ENCODE measurements at regions not wholly inside any gene's neighbourhood (a gene's known extent, or its start where the extent isn't known, plus 50 kb on each side); places are given as distances from the start of the nearest gene placed in this dataset.

GRCh38 chr4:41432881-41433280 is 105.1 kb upstream of the LIMCH1 start:
- Histone ChIP-seq H3K27me3 (no peaks in the 10 kb centered on the region), H3K27ac (no peak overlapping the region), H3K36me3 (no peaks in the 10 kb centered on the region), H3K4me3 (no peak overlapping the region), H3K9me3 (no peaks in the 10 kb centered on the region), H3K4me1 (peaks cover 10% of the 10 kb centered on the region)
- no peak for DNase-seq (ENCODE audit: extremely low spot score in 2 of 2)
- TF ChIP-seq POLR2A (IDR thresholded peaks at IDR 0.05) (no peak), CTCF (IDR thresholded peaks at IDR 0.05) (no peak), POLR2AphosphoS5 (IDR thresholded peaks at IDR 0.05; ENCODE audit: insufficient read depth in 1 of 2, low read depth in 1 of 2) (no peak)
- intact Hi-C loops (cut with DNase I) = no loop called here

- Histone ChIP-seq H3K4me3 (no peak overlapping the region), H3K27ac (no peak overlapping the region), H3K9me3 (no peaks in the 10 kb centered on the region), H3K27me3 (no peaks in the 10 kb centered on the region), H3K4me1 (peaks cover 14% of the 10 kb centered on the region), H3K36me3 (no peaks in the 10 kb centered on the region)
- TF ChIP-seq CTCF (IDR thresholded peaks at IDR 0.05) (no peak), POLR2A (IDR thresholded peaks at IDR 0.05) (no peak), POLR2AphosphoS5 (IDR thresholded peaks at IDR 0.05; ENCODE audit: insufficient read depth in 1 of 2, low read depth in 1 of 2) (no peak)
- intact Hi-C loops (cut with DNase I) = no loop called here
- no peak for DNase-seq (ENCODE audit: extremely low spot score in 2 of 2)
Observed at GRCh38 chr4:41433361-41433760, 104.6 kb upstream of the LIMCH1 start.

GRCh38 chr4:41435510-41435909 is 102.4 kb upstream of the LIMCH1 start:
- Histone ChIP-seq H3K27me3 (no peaks in the 10 kb centered on the region), H3K27ac (no peak overlapping the region), H3K4me3 (no peak overlapping the region), H3K4me1 (peaks cover 18% of the 10 kb centered on the region), H3K9me3 (no peaks in the 10 kb centered on the region), H3K36me3 (no peaks in the 10 kb centered on the region)
- intact Hi-C loops (cut with DNase I) = no loop called here
- TF ChIP-seq CTCF (IDR thresholded peaks at IDR 0.05) = no peak
- no peak for TF ChIP-seq POLR2A (IDR thresholded peaks at IDR 0.05)
- TF ChIP-seq POLR2AphosphoS5 (IDR thresholded peaks at IDR 0.05; ENCODE audit: insufficient read depth in 1 of 2, low read depth in 1 of 2) = no peak
- DNase-seq (ENCODE audit: extremely low spot score in 2 of 2) = no peak

- Histone ChIP-seq H3K4me3 (no peak overlapping the region), H3K27ac (no peak overlapping the region), H3K27me3 (no peaks in the 10 kb centered on the region), H3K36me3 (no peaks in the 10 kb centered on the region), H3K4me1 (peaks cover 18% of the 10 kb centered on the region), H3K9me3 (no peaks in the 10 kb centered on the region)
- no peak for TF ChIP-seq CTCF (IDR thresholded peaks at IDR 0.05)
- TF ChIP-seq POLR2AphosphoS5 (IDR thresholded peaks at IDR 0.05; ENCODE audit: insufficient read depth in 1 of 2, low read depth in 1 of 2) = no peak
- TF ChIP-seq POLR2A (IDR thresholded peaks at IDR 0.05) = no peak
- intact Hi-C loops (cut with DNase I) = no loop called here
- DNase-seq (ENCODE audit: extremely low spot score in 2 of 2) = no peak
Observed at GRCh38 chr4:41436419-41436818, 101.5 kb upstream of the LIMCH1 start.

- H3K27ac ChIP-seq = no peak overlapping the region
Observed at GRCh38 chr4:41437111-41437536, 100.8 kb upstream of the LIMCH1 start.

More at GRCh38 chr4:41437111-41437536, 100.8 kb upstream of the LIMCH1 start:
- Histone ChIP-seq H3K9me3 (no peaks in the 10 kb centered on the region), H3K27me3 (no peaks in the 10 kb centered on the region), H3K4me3 (no peak overlapping the region), H3K4me1 (peaks cover 18% of the 10 kb centered on the region), H3K36me3 (no peaks in the 10 kb centered on the region)
- intact Hi-C loops (cut with DNase I) = no loop called here
- DNase-seq (ENCODE audit: extremely low spot score in 2 of 2) = no peak
- no peak for TF ChIP-seq POLR2A (IDR thresholded peaks at IDR 0.05)
- no peak for TF ChIP-seq POLR2AphosphoS5 (IDR thresholded peaks at IDR 0.05; ENCODE audit: insufficient read depth in 1 of 2, low read depth in 1 of 2)
- no peak for TF ChIP-seq CTCF (IDR thresholded peaks at IDR 0.05)

Data from vagina (tissue), 2 donors.